GM21576 (cell line): ENCODE measurements at regions not wholly inside any gene's neighbourhood (a gene's known extent, or its start where the extent isn't known, plus 50 kb on each side); places are given as distances from the start of the nearest gene placed in this dataset.
"Not testable (repeated sequence)": the region's sequence is repeated elsewhere in the genome, so short reads cannot be mapped to it uniquely, and the experiment has no call there.

Source experiments
- ATAC-seq: cut with Tn5 transposase; IDR thresholded peaks from one replicate; pipeline ENCODE4 v1.9.1; 2021; ENCODE audit warnings: mild to moderate bottlenecking, moderate library complexity; ENCODE audit not compliant: unreplicated experiment

DNA sequence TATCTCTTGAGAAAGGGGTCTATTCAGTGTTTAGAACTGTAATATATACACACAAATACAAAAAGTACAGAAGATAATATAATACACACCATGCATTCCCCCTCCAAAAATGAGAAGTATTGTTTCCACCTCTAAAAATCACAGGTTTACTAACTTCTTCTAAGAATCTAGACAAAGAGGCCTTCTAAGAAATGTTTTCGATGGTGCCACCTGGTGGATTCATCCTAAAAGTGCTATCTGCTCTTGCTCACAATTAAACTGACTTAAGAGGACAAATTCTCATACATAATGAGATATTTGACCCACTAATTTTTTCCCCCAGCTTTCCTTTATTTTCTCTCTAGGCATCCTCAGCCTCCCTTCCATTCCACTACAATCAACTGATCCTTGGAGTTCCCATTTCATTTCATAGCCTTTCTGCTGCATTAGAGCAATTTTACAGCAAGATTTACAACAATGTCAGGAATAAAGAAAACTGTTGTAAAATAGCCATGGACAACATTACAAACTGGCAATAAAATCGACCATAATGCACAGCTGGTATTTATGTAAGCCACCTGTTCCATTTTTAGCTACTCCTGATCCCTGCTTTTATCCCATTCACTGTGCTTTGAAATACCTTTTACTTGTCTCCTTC is 124.6 kb downstream of the ARRDC4 start:
- ATAC-seq: no peak

DNA sequence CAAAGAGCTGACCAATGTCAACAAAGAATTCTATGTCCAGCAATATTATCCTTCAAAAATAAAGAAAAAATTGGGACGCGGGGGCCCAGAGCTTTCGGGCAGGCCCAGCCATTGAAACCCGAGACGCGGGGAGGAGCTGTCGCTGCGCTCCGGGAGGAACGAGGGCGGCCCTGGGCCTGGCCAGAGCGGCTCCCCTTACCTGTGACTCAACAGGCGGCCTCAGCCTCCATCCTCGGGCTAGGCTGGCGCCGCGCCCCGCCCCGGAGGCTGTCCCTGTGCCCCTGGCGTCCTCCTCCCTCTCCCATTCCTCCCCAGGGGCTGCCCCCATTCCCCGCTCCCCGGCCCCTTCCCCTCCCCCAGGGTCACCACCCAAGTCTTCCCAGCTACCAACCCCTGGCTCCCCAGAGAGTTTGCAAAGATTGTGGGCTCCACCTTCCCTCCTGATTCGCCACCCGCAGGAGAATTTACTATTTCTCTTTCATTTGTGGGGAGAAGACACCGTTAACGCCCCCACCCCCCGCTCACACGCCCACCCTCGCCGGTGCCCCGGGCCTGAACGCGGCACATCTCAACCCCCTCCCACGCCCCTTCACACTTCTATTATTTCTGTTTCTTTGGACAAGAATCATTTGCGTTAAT is 127.9 kb downstream of the ARRDC4 start:
- ATAC-seq: peak; percentile 82

DNA sequence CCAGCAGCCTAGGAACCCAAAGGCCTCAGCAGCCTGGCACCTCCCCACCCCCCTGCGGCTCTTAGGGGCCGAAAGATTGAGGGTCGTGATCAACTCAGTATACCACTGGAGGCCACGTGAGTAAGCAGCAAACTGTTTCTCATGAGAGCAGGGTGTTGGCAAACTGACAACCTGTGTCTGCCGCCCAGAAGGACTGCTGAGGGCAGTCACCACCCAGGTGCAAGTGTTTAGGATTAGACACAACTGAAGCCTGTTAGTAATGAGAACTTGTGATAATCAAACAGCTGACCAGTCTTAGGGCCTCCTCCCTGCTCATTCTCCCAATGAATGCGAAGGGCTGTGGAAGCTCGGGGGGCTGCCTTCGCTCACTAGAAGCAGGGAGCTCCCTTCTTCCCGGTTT is 128.8 kb downstream of the ARRDC4 start:
- ATAC-seq: not testable (repeated sequence)

DNA sequence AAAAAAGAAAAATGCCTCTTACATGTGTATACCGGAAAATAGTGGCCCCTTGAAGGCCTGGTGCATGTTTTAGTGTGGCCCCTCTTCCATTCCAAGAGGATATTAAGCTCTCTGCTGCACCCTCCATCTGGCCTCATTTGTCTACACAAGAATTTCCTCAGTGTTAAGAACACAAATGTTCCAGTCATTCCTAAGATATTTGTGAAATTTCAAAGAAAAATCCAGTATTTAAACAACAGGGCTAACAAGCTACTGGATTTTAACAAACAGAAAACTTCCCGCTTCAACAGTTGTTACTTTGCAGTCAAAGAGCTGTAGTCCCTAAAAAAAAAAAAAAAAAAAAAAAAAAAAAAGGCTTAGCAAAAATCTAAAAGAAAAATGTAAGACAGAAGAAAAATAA is 137.5 kb downstream of the ARRDC4 start:
- ATAC-seq: not testable (repeated sequence)

DNA sequence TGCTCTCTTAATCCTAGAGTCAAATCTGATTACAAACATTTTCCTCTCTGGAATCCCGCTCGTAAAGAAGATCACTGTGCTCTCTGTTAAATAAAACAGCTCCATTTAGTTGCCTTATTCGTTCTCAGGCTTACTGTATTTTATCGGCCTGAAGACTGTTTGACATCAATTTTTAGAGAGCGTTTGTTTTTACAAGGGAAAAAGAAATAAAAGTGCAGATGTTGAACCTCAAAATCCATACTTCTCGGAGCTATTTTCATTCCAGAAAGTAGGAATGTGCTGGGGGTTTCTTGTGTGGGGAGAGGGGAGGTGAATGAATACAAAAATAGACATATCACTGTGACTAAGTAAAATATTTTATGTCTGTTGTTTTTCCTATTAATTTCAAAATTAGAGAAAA is 140.1 kb downstream of the ARRDC4 start:
- ATAC-seq: not testable (repeated sequence)

DNA sequence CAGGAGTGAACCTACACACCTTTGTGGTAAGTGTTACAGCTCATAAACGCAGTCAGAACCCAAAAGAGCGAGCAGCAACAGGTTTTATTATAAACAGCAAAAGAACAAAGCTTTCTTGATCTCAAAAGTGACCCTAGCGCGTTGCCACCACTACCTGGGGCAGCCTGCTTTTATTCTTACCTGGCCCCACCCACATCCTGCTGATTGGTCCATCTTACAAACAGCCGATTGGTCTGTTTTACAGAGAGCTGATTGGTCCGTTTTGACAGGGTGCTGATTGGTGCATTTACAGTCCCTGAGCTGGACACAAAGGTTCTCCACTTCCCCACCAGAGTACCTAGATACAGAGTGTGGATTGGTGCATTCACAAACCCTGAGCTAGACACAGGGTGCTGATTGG is 143.1 kb downstream of the ARRDC4 start:
- ATAC-seq: no peak

DNA sequence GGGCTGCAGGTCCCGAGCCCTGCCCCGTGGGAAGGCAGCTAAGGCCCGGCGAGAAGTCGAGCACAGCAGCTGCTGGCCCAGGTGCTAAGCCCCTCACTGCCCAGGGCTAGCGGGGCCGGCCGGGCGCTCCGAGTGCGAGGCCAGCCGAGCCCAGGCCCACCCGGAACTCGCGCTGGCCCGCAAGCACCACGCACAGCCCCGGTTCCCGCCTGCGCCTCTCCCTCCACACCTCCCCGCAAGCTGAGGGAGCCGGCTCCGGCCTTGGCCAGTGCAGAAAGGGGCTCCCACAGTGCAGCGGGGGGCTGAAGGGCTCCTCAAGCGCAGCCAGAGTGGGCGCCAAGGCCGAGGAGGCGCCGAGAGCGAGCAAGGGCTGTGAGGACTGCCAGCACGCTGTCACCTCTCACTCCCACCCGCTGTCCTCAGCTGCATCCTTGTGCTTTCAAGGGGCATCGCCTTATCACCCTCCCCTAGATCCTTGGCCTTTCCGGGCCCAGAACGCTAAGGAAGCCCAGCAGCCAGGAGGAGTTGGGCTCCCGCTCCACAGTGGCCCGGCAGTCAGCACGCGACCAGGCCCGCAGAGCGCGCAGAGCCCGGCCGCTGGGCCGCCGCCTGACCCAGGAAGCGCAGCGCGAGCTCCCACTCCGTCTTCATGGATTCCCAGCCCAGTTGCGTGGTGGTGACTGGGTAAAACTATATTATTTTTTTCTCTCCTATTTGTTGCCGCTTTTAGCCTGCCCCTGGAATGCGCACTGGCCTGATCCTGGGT is 144.1 kb downstream of the ARRDC4 start:
- ATAC-seq: not testable (repeated sequence)

DNA sequence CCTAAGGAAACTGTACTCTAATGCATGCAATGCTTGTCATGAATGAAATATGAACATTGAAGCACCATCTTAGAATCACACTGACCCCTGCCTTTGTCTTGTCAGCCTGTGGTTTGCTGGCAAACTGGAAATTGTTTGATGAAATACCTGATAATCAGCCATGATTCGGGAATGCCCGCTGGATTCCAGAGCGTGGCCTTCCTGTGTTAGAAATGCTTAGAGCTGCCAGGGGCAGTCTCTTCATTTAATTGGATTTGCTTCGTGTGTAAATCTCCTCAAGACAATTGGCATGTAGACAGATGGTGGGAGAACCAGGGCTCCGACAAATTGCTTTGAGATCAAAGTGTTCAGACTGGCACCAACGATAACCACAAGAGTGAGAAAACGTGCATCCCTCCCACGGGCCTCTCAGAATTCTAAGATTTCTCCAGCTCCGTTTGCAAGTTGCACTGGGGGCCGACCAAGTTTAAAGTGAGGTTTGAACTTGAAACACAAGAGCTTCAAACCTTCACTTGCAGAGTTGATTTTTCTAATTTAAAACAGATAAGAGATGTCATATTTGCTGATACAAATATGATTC is 146.2 kb downstream of the ARRDC4 start:
- not testable (repeated sequence) for ATAC-seq

DNA sequence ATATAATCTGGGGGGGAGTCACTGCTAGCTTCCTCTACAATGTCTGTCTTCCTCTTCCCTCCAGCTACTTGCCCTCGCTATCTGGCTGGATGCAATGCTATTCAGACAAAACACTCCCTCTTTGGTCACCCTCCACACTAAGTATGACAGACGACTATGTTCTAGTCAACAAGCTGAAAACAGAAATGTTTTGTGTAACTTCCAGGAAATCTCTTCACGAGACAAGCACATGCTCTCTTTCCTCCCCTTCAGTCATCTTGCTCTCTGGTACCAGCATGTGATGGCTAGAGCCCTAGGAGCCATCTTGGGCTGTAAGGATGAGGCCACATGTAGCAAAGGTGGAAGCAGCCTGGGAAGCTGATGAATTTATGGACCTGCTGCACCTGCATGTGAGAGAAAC is 151.3 kb downstream of the ARRDC4 start:
- ATAC-seq: no peak

DNA sequence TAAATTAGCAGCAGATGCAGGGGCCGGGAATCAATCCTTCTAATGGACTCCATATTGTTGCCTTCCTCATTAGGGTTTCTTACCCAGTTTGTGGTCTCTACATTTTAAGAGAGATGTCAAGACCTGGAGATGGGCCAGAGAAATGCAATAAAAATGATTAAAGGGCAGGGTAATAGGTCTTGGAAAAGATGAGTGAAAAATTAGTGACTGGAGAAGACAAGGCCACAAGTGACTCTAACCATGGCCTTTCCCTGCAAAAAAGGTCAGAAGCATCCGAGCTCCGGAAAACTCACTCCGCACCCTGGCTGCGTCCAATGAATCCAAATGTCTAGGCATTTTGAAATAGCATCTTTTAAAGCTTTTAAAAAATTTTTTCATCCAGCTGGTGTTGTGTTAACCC is 152.8 kb downstream of the ARRDC4 start:
- no peak for ATAC-seq

DNA sequence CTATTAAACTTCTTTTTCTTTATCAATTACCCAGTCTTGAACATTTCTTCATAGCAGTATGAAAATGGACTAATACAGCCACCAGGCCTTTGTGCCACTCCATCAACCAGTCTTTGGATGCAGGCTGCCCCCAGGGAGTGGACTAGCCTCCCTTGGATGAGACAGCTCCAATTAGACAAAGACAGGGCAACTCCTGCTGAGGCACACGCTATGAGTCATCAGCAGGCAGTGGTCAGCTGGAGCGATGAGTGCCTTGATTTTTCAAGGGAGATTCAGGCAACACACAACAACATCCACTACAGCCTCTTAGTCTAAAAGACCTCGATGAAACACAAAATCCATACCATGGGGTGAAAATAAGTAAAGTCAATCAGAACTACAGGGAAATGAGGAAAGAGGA is 160.1 kb downstream of the ARRDC4 start:
- ATAC-seq: no peak

DNA sequence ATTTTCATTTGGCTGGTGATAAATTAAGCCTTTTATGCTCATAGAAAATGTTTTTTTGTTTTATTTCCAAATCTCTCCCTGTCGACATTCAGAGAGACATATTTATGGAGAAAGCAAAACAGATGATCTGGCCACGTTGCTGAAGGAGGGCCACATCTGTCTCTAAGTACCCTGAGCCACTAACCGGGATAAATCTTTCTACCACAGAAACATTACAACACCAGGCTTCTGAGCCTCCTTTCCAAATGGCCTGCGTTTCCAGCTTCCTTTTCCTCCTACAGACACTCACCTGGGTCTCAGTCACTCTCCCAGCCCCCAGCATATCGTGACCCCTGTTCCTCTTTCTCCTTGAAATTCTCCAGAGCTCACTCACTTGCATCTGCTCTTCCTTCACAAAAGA is 161.0 kb downstream of the ARRDC4 start:
- ATAC-seq: no peak

DNA sequence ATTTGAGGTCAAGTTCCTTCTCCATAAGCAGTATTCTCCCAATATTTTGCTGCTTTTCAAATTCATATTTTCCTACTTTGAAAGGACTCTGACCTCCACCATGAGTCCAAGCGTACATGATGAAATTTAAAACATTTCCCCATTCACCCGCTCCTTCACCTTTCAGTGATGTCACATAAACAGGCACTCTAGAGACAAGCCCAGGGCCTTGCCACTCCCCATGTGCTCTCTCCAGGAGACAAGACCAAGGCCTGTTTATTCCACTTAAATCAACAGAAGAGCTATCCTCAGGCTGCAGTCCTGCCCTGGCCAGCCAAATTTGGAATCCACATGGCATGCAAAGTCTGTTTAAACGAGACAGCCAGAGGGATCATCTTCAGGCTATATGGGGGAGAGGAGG is 161.5 kb downstream of the ARRDC4 start:
- ATAC-seq: no peak

DNA sequence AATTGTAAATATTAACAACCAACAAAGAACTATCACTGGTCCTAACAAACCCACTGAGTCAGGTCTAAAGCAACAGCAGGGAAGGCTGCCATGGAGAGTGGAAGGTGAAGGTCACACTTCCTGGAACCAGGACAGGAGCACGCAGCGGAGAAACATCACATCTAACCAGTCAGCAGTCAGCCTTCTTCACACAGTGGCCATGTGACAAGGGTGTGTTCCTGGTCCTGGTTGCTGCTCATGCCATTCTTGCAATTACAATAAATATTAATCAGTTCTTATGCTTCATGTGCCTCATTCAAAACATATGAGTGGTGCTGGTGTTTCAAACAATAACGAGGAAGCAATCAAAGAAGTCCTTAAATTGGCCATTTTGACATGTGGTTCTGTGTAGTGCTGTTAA is 162.8 kb downstream of the ARRDC4 start:
- no peak for ATAC-seq

DNA sequence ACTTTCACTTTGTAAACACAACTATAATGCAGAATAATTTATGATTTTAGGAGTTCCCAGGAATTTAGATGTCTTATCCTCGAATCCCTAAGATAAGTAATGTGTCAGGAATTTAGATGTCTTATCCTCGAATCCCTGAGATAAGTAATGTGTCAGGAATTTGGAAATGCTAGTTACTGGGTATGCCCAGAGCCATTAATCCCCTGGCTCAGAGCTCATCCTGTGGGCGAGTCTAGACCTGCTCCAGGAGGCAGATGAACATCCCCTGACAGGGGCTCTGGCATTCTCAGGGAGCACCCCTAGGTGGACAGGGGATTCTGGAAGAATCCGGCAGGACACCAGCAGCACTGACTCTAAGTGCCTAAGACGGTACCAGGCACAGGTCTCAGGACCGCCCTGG is 163.3 kb downstream of the ARRDC4 start:
- no peak for ATAC-seq

DNA sequence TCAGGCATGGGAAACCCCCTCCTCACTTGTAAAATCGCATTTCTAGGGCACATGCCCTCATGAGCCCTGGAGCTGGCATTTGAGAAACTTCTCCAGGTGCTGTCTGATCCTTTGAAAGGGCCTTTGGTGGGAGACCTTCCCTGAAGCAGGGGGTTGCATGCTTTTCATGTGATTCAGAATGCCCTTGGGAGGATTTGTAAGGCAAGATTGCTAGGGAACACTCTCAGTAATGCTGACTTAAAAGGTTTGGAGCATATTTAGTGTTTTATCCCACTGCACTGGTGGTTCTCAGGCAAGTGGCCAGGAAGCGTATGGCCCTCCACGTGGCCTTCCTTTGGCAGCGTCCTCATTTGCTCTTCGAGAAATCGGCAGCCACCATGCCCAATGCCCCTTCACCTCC is 164.1 kb downstream of the ARRDC4 start:
- no peak for ATAC-seq

DNA sequence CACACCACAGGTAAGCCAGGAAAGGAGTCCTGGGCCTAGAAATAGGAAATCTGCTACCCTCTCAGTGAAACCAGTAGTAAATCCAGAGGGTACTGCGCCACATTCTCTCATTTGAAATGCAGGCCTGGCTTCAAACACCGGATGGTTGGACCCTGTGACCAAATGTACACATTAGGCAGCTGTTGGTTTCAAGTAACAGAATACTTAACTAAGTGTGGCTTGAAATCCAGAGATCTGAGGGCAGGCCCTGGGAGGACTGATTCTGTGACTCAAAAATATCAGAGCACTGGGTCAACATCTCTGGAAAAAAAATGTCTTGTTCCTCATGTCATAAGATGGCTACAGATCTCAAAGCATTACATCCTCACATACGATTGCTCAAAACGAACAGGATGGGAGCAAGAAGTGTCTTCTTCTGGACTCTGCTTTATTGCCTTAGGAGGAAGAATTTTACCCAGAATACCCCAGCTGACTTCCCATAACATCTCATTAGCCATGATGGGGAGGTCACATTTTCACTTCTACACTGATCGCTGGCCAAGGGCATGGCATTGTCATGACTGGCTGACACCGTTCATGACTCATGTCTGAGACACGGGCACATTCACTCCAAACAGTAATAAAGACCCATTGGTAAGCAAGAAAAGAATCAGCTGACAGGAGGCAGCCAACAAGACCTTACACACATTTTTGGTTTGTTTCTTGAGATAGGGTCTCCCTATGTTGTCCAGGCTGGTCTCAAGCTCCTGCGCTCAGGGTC is 166.0 kb downstream of the ARRDC4 start:
- ATAC-seq: no peak

DNA sequence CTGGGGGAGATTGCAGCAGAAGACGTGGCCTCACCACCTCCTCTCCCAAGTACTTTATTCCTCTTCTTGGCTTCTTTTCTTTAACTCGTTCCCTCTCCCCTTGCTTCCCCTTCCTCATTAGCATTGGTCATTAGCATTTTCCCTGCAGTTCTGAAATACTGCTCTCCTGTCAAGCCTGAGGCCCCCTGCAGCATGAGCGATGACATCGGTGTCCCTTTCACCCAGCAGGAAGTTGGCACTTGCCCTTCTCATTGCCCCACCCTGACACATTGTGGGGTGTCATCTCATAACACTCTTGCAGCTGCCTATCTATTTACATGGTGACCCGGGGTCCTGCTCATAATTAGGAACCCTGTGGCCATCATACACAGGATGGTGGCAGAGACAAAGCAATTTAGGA is 167.1 kb downstream of the ARRDC4 start:
- no peak for ATAC-seq

DNA sequence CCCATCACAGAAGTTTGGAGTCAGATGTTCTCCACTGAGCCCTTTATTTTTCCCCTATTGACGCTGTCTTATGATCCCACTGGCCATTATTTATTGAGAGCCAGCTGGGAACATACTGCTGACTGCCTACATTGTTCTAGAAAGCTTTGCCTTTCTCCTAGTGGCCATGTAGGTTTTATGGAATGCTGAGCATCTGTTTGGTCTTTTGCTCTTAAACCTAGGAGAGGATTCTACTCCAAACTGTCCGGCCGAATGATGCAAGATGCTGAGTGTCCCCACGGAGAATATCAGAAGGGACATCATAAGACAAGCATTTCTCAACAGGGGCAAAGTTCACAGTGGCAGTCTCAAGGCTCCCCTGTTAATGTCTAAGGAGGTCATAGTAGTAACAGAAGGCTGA is 171.4 kb downstream of the ARRDC4 start:
- no peak for ATAC-seq

DNA sequence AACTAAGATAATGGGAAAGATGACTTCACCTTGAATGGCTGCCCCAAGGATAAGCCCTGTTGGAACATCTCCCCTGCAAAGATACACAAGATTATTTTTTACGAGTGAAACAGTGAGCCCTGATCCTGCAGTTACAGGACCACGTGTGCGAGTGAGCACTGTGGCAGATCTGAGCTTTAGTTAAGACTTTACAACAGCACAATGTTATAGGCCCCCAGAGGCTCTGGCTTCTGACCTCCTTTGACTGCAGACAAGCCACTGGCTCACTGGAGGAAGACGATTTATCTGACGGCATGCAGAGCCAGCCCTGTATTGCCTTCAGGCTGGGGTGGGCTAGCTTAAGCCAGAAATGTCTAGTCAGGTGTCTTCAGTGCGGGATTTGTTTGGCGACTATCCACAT is 174.4 kb downstream of the ARRDC4 start:
- no peak for ATAC-seq

DNA sequence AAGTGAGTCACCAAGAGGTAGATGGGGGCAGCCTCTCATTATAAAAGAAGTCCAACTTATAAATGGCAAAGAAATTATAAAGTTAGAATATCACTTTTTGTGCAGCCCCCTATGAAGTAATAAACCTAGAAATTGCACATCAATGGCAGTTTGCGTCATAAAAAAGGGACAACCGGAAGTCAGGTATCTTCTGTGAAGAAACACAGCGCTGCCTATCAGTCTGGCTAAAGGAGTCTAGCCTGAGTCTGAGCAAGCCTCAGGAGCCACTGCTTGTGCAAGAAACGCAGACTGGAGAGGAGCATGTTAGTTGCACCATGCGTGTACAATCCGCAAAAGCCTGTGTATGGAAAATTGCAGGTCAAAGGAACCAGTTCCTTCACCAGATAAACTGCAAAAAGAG is 178.4 kb downstream of the ARRDC4 start:
- no peak for ATAC-seq
